Ascending aorta (tissue), 2 donors: ENCODE measurements at regions not wholly inside any gene's neighbourhood (a gene's known extent, or its start where the extent isn't known, plus 50 kb on each side); places are given as distances from the start of the nearest gene placed in this dataset.

Experiments used
- DNase-seq, 2 donors: peaks; one replicate each; pipeline ENCODE4 v3.0.0-alpha.2; 2019; ENCODE audit warnings: low spot score in 2 of 2
- H3K27ac ChIP-seq, 2 donors: fragments of 200-600 bp; sonication (generic); one replicate each; pipeline ENCODE4 v1.5.1; 2016 to 2017; ENCODE audit warnings: mild to moderate bottlenecking in 1 of 2
- H3K27me3 ChIP-seq: fragments of 200-600 bp; sonication (generic); one replicate; pipeline ENCODE4 v1.5.1; 2017
- H3K36me3 ChIP-seq, 2 donors: fragments of 200-600 bp; sonication (generic); one replicate each; pipeline ENCODE4 v1.5.1; 2016
- H3K4me1 ChIP-seq, 2 donors: fragments of 200-600 bp; sonication (generic); one replicate each; pipeline ENCODE4 v1.5.1; 2016 to 2017; ENCODE audit warnings: mild to moderate bottlenecking in 1 of 2
- H3K4me3 ChIP-seq, 2 donors: fragments of 200-600 bp; sonication (generic); one replicate each; pipeline ENCODE4 v1.5.1; 2016 to 2017; ENCODE audit warnings: mild to moderate bottlenecking in 1 of 2
- H3K9me3 ChIP-seq, 2 donors: fragments of 200-600 bp; sonication (generic); one replicate each; pipeline ENCODE4 v1.5.1; 2016
- CTCF ChIP-seq, 3 experiments: fragments of 200-600 bp in 2 of 3; fragments of 450-650 bp in 1 of 3; sonication (generic) in 2 of 3; IDR thresholded peaks; one replicate each; pipeline ENCODE4 v1.5.1; 2016 to 2019; ENCODE audit warnings: antibody characterized with exemption in 3 of 3, mild to moderate bottlenecking in 1 of 3, moderate library complexity in 1 of 3
- intact Hi-C: fragments of 100-400 bp; cut with DNase I; formaldehyde crosslinking; loops from one replicate; pipeline ENCODE4 v1.15.1; 2023

GRCh38 chr3:72101494-72101893, 316.5 kb upstream of the PROK2 start:
- Histone ChIP-seq H3K9me3 (no peaks in the 10 kb centered on the region), H3K27me3 (no peaks in the 10 kb centered on the region), H3K27ac (no peak overlapping the region), H3K36me3 (no peaks in the 10 kb centered on the region), H3K4me3 (peak overlapping the region in 1 of 2 donors; percentile 54), H3K4me1 (peaks cover 0 to 6% of the 10 kb centered on the region in 2 donors)
- intact Hi-C loops = loop anchor here (5.0 kb wide), 2 partner anchors 71 to 156 kb away; no protein-coding TSS in a partner anchor
- DNase-seq = no peak
- no peak for TF ChIP-seq CTCF (IDR thresholded peaks at IDR 0.05)

- Histone ChIP-seq H3K36me3 (no peaks in the 10 kb centered on the region), H3K4me3 (peak overlapping the region; percentile 35 to 54), H3K27ac (no peak overlapping the region), H3K9me3 (no peaks in the 10 kb centered on the region), H3K27me3 (no peaks in the 10 kb centered on the region), H3K4me1 (peaks cover 0 to 6% of the 10 kb centered on the region in 2 donors)
- DNase-seq = peak; percentile 80 to 95
- no peak for TF ChIP-seq CTCF (IDR thresholded peaks at IDR 0.05)
- intact Hi-C loops = loop anchor here (5.0 kb wide), 2 partner anchors 72 to 157 kb away; no protein-coding TSS in a partner anchor
Measured at GRCh38 chr3:72100601-72101187, 315.7 kb upstream of the PROK2 start.

- intact Hi-C loops = loop anchor here (5.0 kb wide), 2 partner anchors 72 to 157 kb away; no protein-coding TSS in a partner anchor
- H3K27ac ChIP-seq = no peak overlapping the region
- TF ChIP-seq CTCF (IDR thresholded peaks at IDR 0.05) = no peak
- no peaks in the 10 kb centered on the region for H3K27me3 ChIP-seq
- no peaks in the 10 kb centered on the region for H3K36me3 ChIP-seq
- no peak for DNase-seq
- H3K4me3 ChIP-seq = peak overlapping the region in 1 of 2 donors; percentile 54
- H3K9me3 ChIP-seq = no peaks in the 10 kb centered on the region
- peaks cover 0 to 6% of the 10 kb centered on the region in 2 donors for H3K4me1 ChIP-seq
Measured at GRCh38 chr3:72100080-72100511, 315.1 kb upstream of the PROK2 start.

GRCh38 chr3:72099326-72100079, 314.6 kb upstream of the PROK2 start:
- Histone ChIP-seq H3K36me3 (no peaks in the 10 kb centered on the region), H3K4me1 (peaks cover 0 to 6% of the 10 kb centered on the region in 2 donors), H3K27me3 (no peaks in the 10 kb centered on the region), H3K27ac (no peak overlapping the region), H3K9me3 (no peaks in the 10 kb centered on the region), H3K4me3 (no peak overlapping the region)
- no peak for DNase-seq
- no peak for TF ChIP-seq CTCF (IDR thresholded peaks at IDR 0.05)
- intact Hi-C loops = loop anchor here (5.0 kb wide), 3 partner anchors 53 to 158 kb away; no protein-coding TSS in a partner anchor

GRCh38 chr3:72097053-72097452, 312.1 kb upstream of the PROK2 start:
- DNase-seq = no peak

More at GRCh38 chr3:72097053-72097452, 312.1 kb upstream of the PROK2 start:
- intact Hi-C loops = loop anchor here (5.0 kb wide), 1 partner anchor 55 kb away; no protein-coding TSS in a partner anchor
- Histone ChIP-seq H3K9me3 (no peaks in the 10 kb centered on the region), H3K4me3 (no peak overlapping the region), H3K4me1 (peaks cover 0 to 6% of the 10 kb centered on the region in 2 donors), H3K27me3 (no peaks in the 10 kb centered on the region), H3K36me3 (no peaks in the 10 kb centered on the region), H3K27ac (no peak overlapping the region)
- TF ChIP-seq CTCF (IDR thresholded peaks at IDR 0.05) = no peak
